Activated CD8-positive, alpha-beta memory T cell treated with anti-CD3 and anti-CD28 coated beads, Interleukin-2, amount 50 U/mL, for 1 hour (primary cell): ENCODE measurements at regions not wholly inside any gene's neighbourhood (a gene's known extent, or its start where the extent isn't known, plus 50 kb on each side); places are given as distances from the start of the nearest gene placed in this dataset.
"Not testable (repeated sequence)": the region's sequence is repeated elsewhere in the genome, so short reads cannot be mapped to it uniquely, and the experiment has no call there.

Source experiments
- DNase-seq: peaks from one replicate; pipeline ENCODE4 v3.0.0-alpha.2; 2020; ENCODE audit errors: extremely low read depth

- DNase-seq = no peak
Observed at GRCh38 chr14:71776471-71777360, 155.5 kb upstream of the RGS6 start.

- no peak for DNase-seq
Observed at GRCh38 chr14:71780075-71780474, 152.2 kb upstream of the RGS6 start.

- DNase-seq = no peak
Observed at GRCh38 chr14:71780822-71781221, 151.4 kb upstream of the RGS6 start.

- DNase-seq = no peak
Observed at GRCh38 chr14:71783088-71783487, 149.1 kb upstream of the RGS6 start.

- DNase-seq = no peak
Observed at GRCh38 chr14:71783786-71784185, 148.4 kb upstream of the RGS6 start.

- no peak for DNase-seq
Observed at GRCh38 chr14:71789005-71789404, 143.2 kb upstream of the RGS6 start.

- no peak for DNase-seq
Observed at GRCh38 chr14:71799841-71800240, 132.4 kb upstream of the RGS6 start.

- no peak for DNase-seq
Observed at GRCh38 chr14:71800878-71801277, 131.4 kb upstream of the RGS6 start.

GRCh38 chr14:71803539-71804260, 128.5 kb upstream of the RGS6 start:
- no peak for DNase-seq

- DNase-seq = no peak
Observed at GRCh38 chr14:71804992-71805391, 127.2 kb upstream of the RGS6 start.

GRCh38 chr14:71807049-71807448, 125.2 kb upstream of the RGS6 start:
- not testable (repeated sequence) for DNase-seq

- DNase-seq = not testable (repeated sequence)
Observed at GRCh38 chr14:71810800-71811199, 121.4 kb upstream of the RGS6 start.

GRCh38 chr14:71812693-71813092, 119.5 kb upstream of the RGS6 start:
- no peak for DNase-seq

- DNase-seq = no peak
Observed at GRCh38 chr14:71815110-71815509, 117.1 kb upstream of the RGS6 start.

GRCh38 chr14:71824816-71825215, 107.4 kb upstream of the RGS6 start:
- no peak for DNase-seq

GRCh38 chr14:71833476-71833875, 98.8 kb upstream of the RGS6 start:
- no peak for DNase-seq

- DNase-seq = no peak
Observed at GRCh38 chr14:71834284-71835204, 97.7 kb upstream of the RGS6 start.

GRCh38 chr14:71852181-71852580, 80.0 kb upstream of the RGS6 start:
- no peak for DNase-seq

GRCh38 chr14:71855399-71856036, 76.7 kb upstream of the RGS6 start:
- DNase-seq = no peak

GRCh38 chr14:71856199-71856919, 75.9 kb upstream of the RGS6 start:
- no peak for DNase-seq

- DNase-seq = no peak
Observed at GRCh38 chr14:71863049-71863448, 69.2 kb upstream of the RGS6 start.
